Osteoblast (primary cell): ENCODE measurements at regions not wholly inside any gene's neighbourhood (a gene's known extent, or its start where the extent isn't known, plus 50 kb on each side); places are given as distances from the start of the nearest gene placed in this dataset.

Experiments
- DNase-seq: peaks from one replicate; pipeline ENCODE4 v3.0.0; 2011; ENCODE audit warnings: low spot score, mixed read lengths; ENCODE audit not compliant: insufficient read length; ENCODE audit errors: missing footprints
- H2AFZ ChIP-seq: 2 replicates; pipeline ENCODE4 v1.6.0; 2011; ENCODE audit warnings: mild to moderate bottlenecking, low read length
- H3K27ac ChIP-seq: 2 replicates; pipeline ENCODE4 v1.5.1; 2011; ENCODE audit warnings: mild to moderate bottlenecking, low read depth, low read length, moderate library complexity
- H3K27me3 ChIP-seq: 2 replicates; pipeline ENCODE4 v1.6.0; 2012; ENCODE audit warnings: mild to moderate bottlenecking, control low read depth, inconsistent platforms, low read length, moderate library complexity; ENCODE audit not compliant: insufficient read depth
- H3K36me3 ChIP-seq: 2 replicates; pipeline ENCODE4 v1.5.1; 2011; ENCODE audit warnings: mild to moderate bottlenecking, low read length, control low read depth, moderate library complexity; ENCODE audit not compliant: insufficient read depth
- H3K4me1 ChIP-seq: 2 replicates; pipeline ENCODE4 v1.5.1; 2011; ENCODE audit warnings: mild to moderate bottlenecking, low read length, control low read depth, moderate library complexity; ENCODE audit not compliant: insufficient read depth
- H3K4me2 ChIP-seq: 2 replicates; pipeline ENCODE4 v1.6.0; 2011; ENCODE audit warnings: mild to moderate bottlenecking, low read length; ENCODE audit not compliant: insufficient read depth
- H3K4me3 ChIP-seq: fragments of 200-600 bp; sonication (generic); 3 replicates; pipeline ENCODE4 v1.5.1; 2012; ENCODE audit warnings: mild to moderate bottlenecking, low read length, inconsistent platforms; ENCODE audit not compliant: insufficient read depth
- H3K79me2 ChIP-seq: 2 replicates; pipeline ENCODE4 v1.6.0; 2012; ENCODE audit warnings: mild to moderate bottlenecking, low read length, control low read depth, inconsistent platforms; ENCODE audit not compliant: insufficient read depth
- H3K9me3 ChIP-seq: 2 replicates; pipeline ENCODE4 v1.5.1; 2011; ENCODE audit warnings: low read depth, low read length, control low read depth
- H4K20me1 ChIP-seq: 2 replicates; pipeline ENCODE4 v1.6.0; 2012; ENCODE audit warnings: mild to moderate bottlenecking, low read length, control low read depth; ENCODE audit not compliant: insufficient read depth
- CTCF ChIP-seq: IDR thresholded peaks from 2 replicates; pipeline ENCODE4 v1.5.1; 2011; ENCODE audit warnings: mild to moderate bottlenecking, low read depth, low read length, moderate library complexity; ENCODE audit errors: extremely low read depth

GRCh38 chr15:96849271-96849900 is 518.9 kb downstream of the NR2F2 start:
- no peak overlapping the region for H2AFZ ChIP-seq
- no peaks in the 10 kb centered on the region for H3K36me3 ChIP-seq
- no peaks in the 10 kb centered on the region for H4K20me1 ChIP-seq
- H3K9me3 ChIP-seq: peaks cover 2% of the 10 kb centered on the region
- no peaks in the 10 kb centered on the region for H3K4me1 ChIP-seq
- H3K27me3 ChIP-seq: no peaks in the 10 kb centered on the region
- no peak overlapping the region for H3K27ac ChIP-seq
- no peak for DNase-seq
- H3K4me3 ChIP-seq: no peak overlapping the region
- no peaks in the 10 kb centered on the region for H3K79me2 ChIP-seq
- TF ChIP-seq CTCF: no peak
- no peak overlapping the region for H3K4me2 ChIP-seq

- Histone ChIP-seq H3K27ac (no peak overlapping the region), H3K27me3 (no peaks in the 10 kb centered on the region), H2AFZ (no peak overlapping the region), H3K4me2 (no peak overlapping the region), H4K20me1 (no peaks in the 10 kb centered on the region), H3K4me1 (no peaks in the 10 kb centered on the region), H3K4me3 (no peak overlapping the region), H3K9me3 (peaks cover 6% of the 10 kb centered on the region), H3K36me3 (no peaks in the 10 kb centered on the region), H3K79me2 (no peaks in the 10 kb centered on the region)
- DNase-seq: no peak
- TF ChIP-seq CTCF: no peak
Observed at GRCh38 chr15:96851613-96852012, 521.1 kb downstream of the NR2F2 start.

GRCh38 chr15:96858694-96859093 is 528.2 kb downstream of the NR2F2 start:
- H3K9me3 ChIP-seq: peaks cover 4% of the 10 kb centered on the region
- no peak for DNase-seq
- no peaks in the 10 kb centered on the region for H4K20me1 ChIP-seq
- no peak for TF ChIP-seq CTCF
- H3K4me1 ChIP-seq: no peaks in the 10 kb centered on the region
- H3K27me3 ChIP-seq: no peaks in the 10 kb centered on the region
- H3K4me2 ChIP-seq: no peak overlapping the region
- no peaks in the 10 kb centered on the region for H3K79me2 ChIP-seq
- no peak overlapping the region for H3K27ac ChIP-seq
- no peaks in the 10 kb centered on the region for H3K36me3 ChIP-seq
- H2AFZ ChIP-seq: no peak overlapping the region
- no peak overlapping the region for H3K4me3 ChIP-seq

- H3K4me1 ChIP-seq: no peaks in the 10 kb centered on the region
- TF ChIP-seq CTCF: no peak
- H3K9me3 ChIP-seq: peaks cover 2% of the 10 kb centered on the region
- no peak overlapping the region for H3K27ac ChIP-seq
- H3K27me3 ChIP-seq: no peaks in the 10 kb centered on the region
- H3K36me3 ChIP-seq: no peaks in the 10 kb centered on the region
- no peak overlapping the region for H3K4me2 ChIP-seq
- H4K20me1 ChIP-seq: no peaks in the 10 kb centered on the region
- DNase-seq: no peak
- H3K4me3 ChIP-seq: no peak overlapping the region
- H2AFZ ChIP-seq: no peak overlapping the region
- no peaks in the 10 kb centered on the region for H3K79me2 ChIP-seq
Observed at GRCh38 chr15:96860741-96861140, 530.2 kb downstream of the NR2F2 start.
